GM18511 (cell line): ENCODE measurements at regions not wholly inside any gene's neighbourhood (a gene's known extent, or its start where the extent isn't known, plus 50 kb on each side); places are given as distances from the start of the nearest gene placed in this dataset.
"Not testable (repeated sequence)": the region's sequence is repeated elsewhere in the genome, so short reads cannot be mapped to it uniquely, and the experiment has no call there.

Source experiments
- ATAC-seq: cut with Tn5 transposase; IDR thresholded peaks from one replicate; pipeline ENCODE4 v1.9.1; 2021; ENCODE audit warnings: mild to moderate bottlenecking, moderate library complexity; ENCODE audit not compliant: unreplicated experiment

- ATAC-seq = no peak
Observed at GRCh38 chr9:115766370-115766955, 387.1 kb upstream of the PAPPA start.

DNA sequence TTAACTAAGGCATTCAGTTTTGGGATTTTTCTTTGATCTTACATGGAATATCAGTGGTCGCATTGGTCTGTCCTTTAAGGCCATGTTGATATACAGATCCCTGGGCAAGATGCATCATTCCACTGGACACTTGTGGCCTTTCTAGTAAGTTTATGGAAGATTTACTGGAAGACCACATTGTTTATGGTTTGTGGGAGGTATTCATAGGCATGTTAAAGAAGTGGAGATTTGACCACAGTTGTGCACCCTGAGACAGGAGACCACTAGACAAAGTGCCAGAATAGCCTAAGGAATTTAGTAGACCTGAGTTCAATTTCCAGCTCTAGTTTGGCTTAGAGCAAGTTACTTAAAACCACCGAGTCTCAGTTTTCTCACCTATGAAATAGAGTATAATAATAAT lies 383.1 kb upstream of the PAPPA start:
- ATAC-seq = no peak

DNA sequence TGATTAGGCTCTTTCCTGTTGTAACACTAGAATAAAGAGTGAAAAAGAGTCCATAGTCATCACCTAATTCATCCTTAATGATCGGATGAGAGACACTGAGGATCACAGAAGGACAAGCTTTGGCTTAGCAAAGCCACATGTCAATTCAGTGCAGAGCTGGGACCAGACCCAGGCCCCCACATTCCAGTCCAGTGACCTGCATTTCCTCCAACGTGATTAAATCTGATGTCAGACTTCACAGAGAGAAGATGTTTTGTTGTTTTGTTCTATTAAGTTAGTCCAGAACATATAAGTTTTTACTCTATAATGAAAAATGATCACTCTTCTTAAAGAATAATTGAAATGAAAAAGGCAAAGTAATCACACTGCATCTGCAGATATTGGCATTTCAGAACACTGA lies 377.9 kb upstream of the PAPPA start:
- ATAC-seq = no peak

DNA sequence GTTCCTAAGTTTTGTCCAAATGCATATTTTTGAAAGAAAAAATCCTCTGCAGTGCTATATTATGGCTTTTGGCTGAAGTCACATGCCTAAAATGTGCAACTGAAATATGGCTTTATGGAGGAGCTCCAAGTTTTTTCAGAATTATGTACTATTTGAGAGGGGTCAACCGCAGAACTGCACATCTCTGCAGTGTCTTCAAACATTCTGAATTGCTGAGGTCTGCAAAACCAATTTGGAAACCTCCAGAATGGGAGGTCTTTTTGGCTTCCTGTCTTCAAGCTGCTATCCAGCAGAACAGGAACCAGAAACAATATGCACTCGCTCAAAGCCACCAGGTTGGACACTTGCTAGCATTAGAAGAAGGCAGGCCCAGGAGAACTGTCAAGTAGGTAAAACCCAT lies 376.0 kb upstream of the PAPPA start:
- ATAC-seq = no peak

- no peak for ATAC-seq
Observed at GRCh38 chr9:115781070-115781736, 372.4 kb upstream of the PAPPA start.

- ATAC-seq = no peak
Observed at GRCh38 chr9:115786321-115786720, 367.3 kb upstream of the PAPPA start.

DNA sequence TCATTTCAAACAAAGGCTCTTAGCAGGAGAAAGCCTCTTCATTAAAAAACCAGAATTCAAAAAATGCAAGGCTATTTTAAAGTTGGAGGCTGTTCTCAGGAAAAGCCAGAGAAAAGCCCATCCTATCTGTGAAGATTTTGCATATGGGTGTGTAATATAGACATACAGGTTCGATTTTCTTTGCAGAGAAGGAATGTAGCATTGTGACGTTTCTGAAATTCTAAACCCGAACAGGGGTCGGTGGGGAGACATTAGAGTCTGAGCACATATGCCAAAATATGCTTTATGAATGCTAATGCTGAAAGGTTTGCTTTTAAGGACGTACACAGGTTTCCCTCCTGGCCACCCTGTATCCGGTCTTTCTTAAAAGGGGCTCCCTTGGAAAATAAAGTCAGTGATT lies 363.1 kb upstream of the PAPPA start:
- ATAC-seq = no peak

DNA sequence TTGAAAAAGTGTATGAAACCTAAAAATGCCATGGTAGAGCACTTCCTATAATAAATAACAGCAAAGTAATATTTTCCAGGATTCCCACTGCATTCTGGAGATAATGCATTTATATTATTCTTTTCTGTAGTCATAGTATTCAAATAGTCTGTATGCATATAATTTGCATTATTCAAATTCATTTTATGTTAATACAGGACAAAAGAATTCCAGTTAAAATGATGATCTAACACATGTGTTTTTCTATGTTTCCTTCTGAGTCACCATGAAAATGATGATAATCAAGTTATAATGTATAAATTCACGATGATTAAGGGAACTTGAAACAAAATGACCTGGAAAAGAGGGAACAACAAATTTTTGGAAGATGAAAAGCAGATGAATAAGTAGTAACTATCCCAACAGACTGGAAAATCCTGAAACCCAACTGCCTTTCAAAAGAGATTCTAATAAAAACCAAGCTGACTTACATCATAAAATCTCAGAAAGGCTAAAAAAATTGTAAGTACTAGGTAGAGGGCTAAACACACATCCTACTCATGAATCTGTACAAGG lies 358.6 kb upstream of the PAPPA start:
- ATAC-seq = no peak

GRCh38 chr9:115799734-115800133 lies 353.9 kb upstream of the PAPPA start:
- ATAC-seq = no peak

DNA sequence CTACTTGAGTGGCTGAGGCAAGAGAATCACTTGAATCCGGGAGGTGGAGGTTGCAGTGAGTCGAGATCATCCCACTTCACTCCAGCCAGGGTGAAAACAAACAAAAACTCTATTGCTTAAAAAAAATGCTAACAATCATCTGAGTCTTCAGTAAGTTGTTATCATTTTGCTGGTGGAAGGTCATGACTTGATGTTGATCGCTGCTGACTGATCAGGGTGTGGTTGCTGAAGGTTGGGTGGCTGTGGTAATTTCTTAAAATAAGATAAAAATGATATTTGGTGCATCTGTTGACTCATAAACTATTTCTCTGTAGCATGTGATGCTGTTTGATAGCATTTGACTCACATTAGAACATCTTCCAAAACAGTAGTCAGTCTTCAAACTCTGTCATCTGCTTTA lies 349.4 kb upstream of the PAPPA start:
- ATAC-seq = no peak

DNA sequence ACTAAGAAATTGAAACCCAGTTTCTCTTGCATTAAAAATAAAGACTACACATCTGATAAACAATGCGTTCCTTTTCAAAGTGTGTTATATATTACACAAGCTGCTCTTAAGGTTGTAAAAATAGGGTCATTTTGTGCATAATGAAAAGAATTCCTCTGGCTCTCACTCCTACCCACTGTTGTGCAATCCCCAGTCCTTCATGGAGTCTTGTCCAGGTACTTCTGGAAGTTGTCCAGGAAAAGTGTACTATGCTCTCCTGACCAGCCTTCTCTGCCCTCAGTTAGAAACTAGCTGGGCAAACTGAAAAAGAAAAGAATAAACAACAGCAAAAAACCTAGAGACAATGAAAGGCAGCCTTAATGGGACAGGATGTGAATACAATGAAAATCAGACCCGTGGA lies 345.5 kb upstream of the PAPPA start:
- no peak for ATAC-seq

GRCh38 chr9:115808695-115809094 lies 344.9 kb upstream of the PAPPA start:
- no peak for ATAC-seq

DNA sequence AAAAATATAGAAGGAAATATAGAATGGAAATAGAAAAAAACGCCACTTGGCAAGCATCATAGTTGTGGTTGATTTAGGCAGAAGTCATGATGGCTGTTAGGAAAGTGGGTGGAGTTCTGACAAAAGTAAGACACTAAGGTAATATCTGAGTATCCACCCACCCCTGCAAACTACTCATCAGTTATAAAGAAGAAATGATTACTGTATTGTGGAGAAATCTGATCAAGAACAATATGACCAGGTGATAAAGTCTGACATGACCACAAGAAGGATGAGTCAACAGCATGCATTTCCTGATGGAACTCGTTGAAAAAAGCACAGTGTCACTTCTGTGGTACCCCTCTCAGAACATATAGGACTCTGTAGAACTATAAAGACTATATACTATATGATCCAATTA lies 343.4 kb upstream of the PAPPA start:
- no peak for ATAC-seq

DNA sequence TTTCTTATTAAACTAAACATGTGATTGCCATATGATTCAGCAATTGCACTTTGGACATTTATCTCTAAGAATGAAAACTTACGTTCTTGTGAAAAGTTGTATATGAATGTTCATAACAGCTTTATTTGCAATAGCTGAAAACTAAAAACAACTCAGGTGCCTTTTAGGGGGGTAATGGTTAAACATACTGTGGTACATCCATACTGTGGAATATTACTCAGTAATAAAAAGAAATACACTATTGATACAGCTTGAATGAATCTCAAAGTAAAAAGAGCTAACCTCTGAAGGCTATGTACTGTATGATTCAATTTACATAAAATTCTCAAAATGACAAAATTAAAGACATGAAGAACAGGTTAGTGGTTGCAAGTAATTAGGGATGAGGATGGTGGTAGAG lies 339.5 kb upstream of the PAPPA start:
- ATAC-seq = no peak

DNA sequence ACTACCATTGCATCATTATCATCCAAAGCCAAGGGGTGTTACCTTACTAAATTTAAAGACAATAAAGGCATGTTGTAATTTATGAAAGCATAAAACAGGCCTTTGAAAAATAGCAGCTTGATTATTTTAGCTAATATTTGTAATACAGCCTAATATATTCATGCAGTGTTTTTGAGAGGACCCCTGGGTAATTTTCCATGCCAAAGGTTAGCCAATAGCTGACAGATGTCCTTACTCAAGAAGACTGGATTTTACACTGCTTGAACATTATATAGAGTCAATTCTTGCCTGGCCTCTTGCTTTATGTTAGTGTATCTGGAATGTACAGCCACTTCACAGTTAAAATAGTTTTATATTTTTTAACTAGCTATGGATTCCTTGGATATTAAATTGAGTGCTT lies 337.8 kb upstream of the PAPPA start:
- no peak for ATAC-seq

GRCh38 chr9:115818651-115819050 lies 334.9 kb upstream of the PAPPA start:
- ATAC-seq = not testable (repeated sequence)

DNA sequence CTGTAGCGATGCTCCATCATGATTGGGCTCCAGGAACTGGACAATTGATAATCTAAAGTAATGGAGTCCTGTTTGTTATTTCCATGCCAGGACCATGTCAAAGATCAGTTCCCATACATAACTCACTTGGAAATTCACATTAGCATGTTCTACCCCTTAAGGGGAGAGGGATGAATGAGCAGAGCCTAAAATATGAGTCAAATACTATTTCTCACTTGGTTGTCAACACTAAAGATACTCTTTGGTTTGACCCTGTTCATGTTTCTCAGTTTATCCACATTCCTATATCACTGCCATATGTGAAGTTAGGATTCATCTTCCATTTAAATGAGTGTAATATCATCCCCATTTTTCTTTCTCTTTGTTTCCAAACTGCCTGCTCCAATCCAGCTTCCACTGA lies 321.6 kb upstream of the PAPPA start:
- ATAC-seq = no peak

GRCh38 chr9:115837618-115838017 lies 316.0 kb upstream of the PAPPA start:
- ATAC-seq = no peak

GRCh38 chr9:115838417-115838816 lies 315.2 kb upstream of the PAPPA start:
- no peak for ATAC-seq

GRCh38 chr9:115844433-115844832 lies 309.2 kb upstream of the PAPPA start:
- not testable (repeated sequence) for ATAC-seq

- ATAC-seq = no peak
Observed at GRCh38 chr9:115845648-115846312, 307.8 kb upstream of the PAPPA start.

DNA sequence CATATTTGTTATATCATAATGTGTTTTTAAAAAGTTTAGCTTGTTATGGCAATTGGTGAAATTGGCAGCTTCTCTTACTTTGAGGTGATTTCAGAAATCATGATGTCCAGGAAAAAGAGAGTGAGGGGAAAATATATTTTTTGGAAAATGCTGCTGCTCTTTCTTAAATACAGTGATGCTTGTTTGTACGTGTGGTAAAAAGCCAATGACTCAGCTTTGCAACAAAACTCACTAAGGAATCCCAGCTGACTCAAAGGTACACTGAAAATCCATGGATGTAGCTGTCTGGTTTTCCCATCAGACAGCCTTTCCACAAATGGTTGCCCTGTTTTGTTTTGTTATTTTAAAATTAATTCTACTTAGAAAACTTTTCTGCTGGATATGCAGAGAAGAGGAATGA lies 306.4 kb upstream of the PAPPA start:
- no peak for ATAC-seq
